Bronchial epithelial cell (primary cell): ENCODE measurements at regions not wholly inside any gene's neighbourhood (a gene's known extent, or its start where the extent isn't known, plus 50 kb on each side); places are given as distances from the start of the nearest gene placed in this dataset.

Experiments used
- DNase-seq: peaks from one replicate; pipeline ENCODE4 v3.0.0-alpha.2; 2010; ENCODE audit warnings: low read depth
- FAIRE-seq: peaks from 2 replicates; lab custom pipeline; 2011; peaks lifted over from hg19 to GRCh38; lab: Jason Lieb, UNC
- H3K27me3 ChIP-seq: 2 replicates; pipeline ENCODE4 v1.5.1; 2011; ENCODE audit warnings: low read length; ENCODE audit not compliant: control insufficient read depth, insufficient read depth
- H3K36me3 ChIP-seq: 2 replicates; pipeline ENCODE4 v1.5.1; 2011; ENCODE audit warnings: low read length; ENCODE audit not compliant: control insufficient read depth, insufficient read depth
- H3K4me3 ChIP-seq: 2 replicates; pipeline ENCODE4 v1.5.1; 2011; ENCODE audit warnings: mild to moderate bottlenecking, low read depth, low read length, control low read depth
- CTCF ChIP-seq: IDR thresholded peaks from 2 replicates; pipeline ENCODE4 v1.5.1; 2011; ENCODE audit warnings: mild to moderate bottlenecking, moderate library complexity, low read length, control low read depth, inconsistent platforms; ENCODE audit not compliant: insufficient read depth, severe bottlenecking

GRCh38 chr3:30439451-30440053 lies 166.8 kb upstream of the TGFBR2 start:
- DNase-seq = no peak
- FAIRE-seq = no peak
- no peaks in the 10 kb centered on the region for H3K27me3 ChIP-seq
- no peak for TF ChIP-seq CTCF
- H3K4me3 ChIP-seq = no peak overlapping the region
- no peaks in the 10 kb centered on the region for H3K36me3 ChIP-seq

GRCh38 chr3:30440147-30440604 lies 166.2 kb upstream of the TGFBR2 start:
- H3K27me3 ChIP-seq = no peaks in the 10 kb centered on the region
- DNase-seq = peak; percentile 49

GRCh38 chr3:30440880-30441279 lies 165.5 kb upstream of the TGFBR2 start:
- H3K36me3 ChIP-seq = no peaks in the 10 kb centered on the region
- TF ChIP-seq CTCF = no peak
- DNase-seq = no peak
- H3K27me3 ChIP-seq = no peaks in the 10 kb centered on the region
- no peak for FAIRE-seq
- H3K4me3 ChIP-seq = no peak overlapping the region

More at GRCh38 chr3:30440147-30440604, 166.2 kb upstream of the TGFBR2 start:
- no peak for TF ChIP-seq CTCF
- H3K4me3 ChIP-seq = no peak overlapping the region
- no peaks in the 10 kb centered on the region for H3K36me3 ChIP-seq
- no peak for FAIRE-seq

GRCh38 chr3:30443756-30444673 lies 162.4 kb upstream of the TGFBR2 start:
- FAIRE-seq (no peak), DNase-seq (no peak)
- Histone ChIP-seq H3K4me3 (no peak overlapping the region), H3K27me3 (no peaks in the 10 kb centered on the region), H3K36me3 (no peaks in the 10 kb centered on the region)
- no peak for TF ChIP-seq CTCF

GRCh38 chr3:30448450-30449289 lies 157.7 kb upstream of the TGFBR2 start:
- H3K4me3 ChIP-seq = no peak overlapping the region
- no peaks in the 10 kb centered on the region for H3K27me3 ChIP-seq
- no peaks in the 10 kb centered on the region for H3K36me3 ChIP-seq
- FAIRE-seq (no peak), DNase-seq (no peak)
- TF ChIP-seq CTCF = no peak
